Fibroblast of lung (primary cell): ENCODE measurements at regions not wholly inside any gene's neighbourhood (a gene's known extent, or its start where the extent isn't known, plus 50 kb on each side); places are given as distances from the start of the nearest gene placed in this dataset.

Experiments
- DNase-seq, 2 donors: peaks; one replicate each; pipeline versions ENCODE4 v3.0.0 to v3.0.0-alpha.2; 2010; ENCODE audit warnings: low read depth in 2 of 2
- H2AFZ ChIP-seq: 2 replicates; pipeline ENCODE4 v1.5.1; 2012; ENCODE audit warnings: low read length, control low read depth, inconsistent platforms
- H3K27ac ChIP-seq: 2 replicates; pipeline ENCODE4 v1.5.1; 2011; ENCODE audit warnings: low read length, control low read depth; ENCODE audit not compliant: insufficient read depth
- H3K27me3 ChIP-seq: 2 replicates; pipeline ENCODE4 v1.5.1; 2011; ENCODE audit warnings: mild to moderate bottlenecking, low read length; ENCODE audit not compliant: control insufficient read depth, insufficient read depth
- H3K36me3 ChIP-seq: 2 replicates; pipeline ENCODE4 v1.5.1; 2011; ENCODE audit warnings: low read length; ENCODE audit not compliant: control insufficient read depth, insufficient read depth
- H3K4me1 ChIP-seq: 2 replicates; pipeline ENCODE4 v1.5.1; 2011; ENCODE audit warnings: low read length; ENCODE audit not compliant: control insufficient read depth, insufficient read depth; ENCODE audit errors: extremely low read depth
- H3K4me2 ChIP-seq: 2 replicates; pipeline ENCODE4 v1.5.1; 2011; ENCODE audit warnings: low read length, control low read depth; ENCODE audit not compliant: insufficient read depth; ENCODE audit errors: extremely low read depth
- H3K4me3 ChIP-seq, 4 experiments: fragments of 200-600 bp in 1 of 4; sonication (generic) in 1 of 4; replicated peaks in 1 of 4; 2 replicates each; pipeline ENCODE4 v1.5.1; 2011 to 2016; ENCODE audit warnings: low read length in 4 of 4, low read depth in 3 of 4, mild to moderate bottlenecking in 3 of 4, control low read depth in 2 of 4, inconsistent platforms in 1 of 4, mixed read lengths in 1 of 4; ENCODE audit not compliant: insufficient read depth in 1 of 4; ENCODE audit errors: control extremely low read depth in 1 of 4
- H3K79me2 ChIP-seq: 2 replicates; pipeline ENCODE4 v1.5.1; 2012; ENCODE audit warnings: mild to moderate bottlenecking, low read length, inconsistent platforms; ENCODE audit not compliant: control insufficient read depth, insufficient read depth
- H3K9ac ChIP-seq: 2 replicates; pipeline ENCODE4 v1.5.1; 2011; ENCODE audit warnings: mild to moderate bottlenecking, low read length, control low read depth; ENCODE audit not compliant: insufficient read depth
- H3K9me3 ChIP-seq: 2 replicates; pipeline ENCODE4 v1.5.1; 2012; ENCODE audit warnings: low read depth, low read length; ENCODE audit not compliant: control insufficient read depth, insufficient read depth
- H4K20me1 ChIP-seq: 2 replicates; pipeline ENCODE4 v1.5.1; 2011; ENCODE audit warnings: low read length; ENCODE audit not compliant: control insufficient read depth, insufficient read depth; ENCODE audit errors: extremely low read depth
- CTCF ChIP-seq, 2 donors: IDR thresholded peaks in 1 of 2; conservative IDR thresholded peaks in 1 of 2; 1 replicate in 1 of 2; 2 replicates in 1 of 2; pipeline ENCODE4 v1.5.1; 2011 to 2012; ENCODE audit warnings: low read length in 2 of 2, control low read depth in 1 of 2, inconsistent platforms in 1 of 2, low read depth in 1 of 2, mild to moderate bottlenecking in 1 of 2
- EZH2 ChIP-seq: IDR thresholded peaks from 2 replicates; pipeline ENCODE4 v1.5.1; 2012; ENCODE audit warnings: low read length, control low read depth, mild to moderate bottlenecking; ENCODE audit errors: missing control alignments

GRCh38 chr1:208743361-208743760 lies 499.2 kb upstream of the PLXNA2 start:
- H3K27me3 ChIP-seq, result no peaks in the 10 kb centered on the region
- no peak overlapping the region for H2AFZ ChIP-seq
- no peak overlapping the region for H3K4me3 ChIP-seq
- TF ChIP-seq CTCF (conservative IDR thresholded peaks at IDR 0.05 in 1 of 2, IDR thresholded peaks at IDR 0.05 in 1 of 2; ENCODE audit: low read depth in 1 of 2, low read length in 2 of 2) (no peak), EZH2 (no peak)
- no peak overlapping the region for H3K27ac ChIP-seq
- no peaks in the 10 kb centered on the region for H3K4me1 ChIP-seq
- H3K9me3 ChIP-seq, result no peaks in the 10 kb centered on the region
- no peak overlapping the region for H3K4me2 ChIP-seq
- H3K9ac ChIP-seq, result no peak overlapping the region
- H3K36me3 ChIP-seq, result no peaks in the 10 kb centered on the region
- no peaks in the 10 kb centered on the region for H3K79me2 ChIP-seq
- no peaks in the 10 kb centered on the region for H4K20me1 ChIP-seq
- DNase-seq, result no peak

- Histone ChIP-seq H3K36me3 (no peaks in the 10 kb centered on the region), H3K4me2 (no peak overlapping the region), H3K79me2 (no peaks in the 10 kb centered on the region), H3K4me1 (no peaks in the 10 kb centered on the region), H3K27me3 (no peaks in the 10 kb centered on the region), H2AFZ (no peak overlapping the region), H3K9me3 (no peaks in the 10 kb centered on the region), H3K27ac (no peak overlapping the region), H3K9ac (no peak overlapping the region), H4K20me1 (no peaks in the 10 kb centered on the region), H3K4me3 (no peak overlapping the region)
- no peak for DNase-seq
- TF ChIP-seq CTCF (conservative IDR thresholded peaks at IDR 0.05 in 1 of 2, IDR thresholded peaks at IDR 0.05 in 1 of 2; ENCODE audit: low read depth in 1 of 2, low read length in 2 of 2), result no peak
- TF ChIP-seq EZH2, result no peak
These were observed 503.8 kb upstream of the PLXNA2 start for GRCh38 chr1:208747979-208748378.

- TF ChIP-seq EZH2 (no peak), CTCF (conservative IDR thresholded peaks at IDR 0.05 in 1 of 2, IDR thresholded peaks at IDR 0.05 in 1 of 2; ENCODE audit: low read depth in 1 of 2, low read length in 2 of 2) (no peak)
- Histone ChIP-seq H3K9ac (no peak overlapping the region), H3K27ac (no peak overlapping the region), H2AFZ (no peak overlapping the region), H3K27me3 (no peaks in the 10 kb centered on the region), H3K79me2 (no peaks in the 10 kb centered on the region), H3K4me2 (no peak overlapping the region), H3K9me3 (no peaks in the 10 kb centered on the region), H3K4me1 (no peaks in the 10 kb centered on the region), H4K20me1 (no peaks in the 10 kb centered on the region), H3K4me3 (no peak overlapping the region), H3K36me3 (no peaks in the 10 kb centered on the region)
- DNase-seq, result no peak
These were observed 504.4 kb upstream of the PLXNA2 start for GRCh38 chr1:208748387-208749165.
